ENCODE measurements at regions not wholly inside any gene's neighbourhood (a gene's known extent, or its start where the extent isn't known, plus 50 kb on each side); places are given as distances from the start of the nearest gene placed in this dataset.

- no peak for DNase-seq (ENCODE audit: low read depth in 4 of 4, low spot score in 2 of 4)
These were observed 290.2 kb upstream of the SP4 start for GRCh38 chr7:21137640-21138039.

DNA sequence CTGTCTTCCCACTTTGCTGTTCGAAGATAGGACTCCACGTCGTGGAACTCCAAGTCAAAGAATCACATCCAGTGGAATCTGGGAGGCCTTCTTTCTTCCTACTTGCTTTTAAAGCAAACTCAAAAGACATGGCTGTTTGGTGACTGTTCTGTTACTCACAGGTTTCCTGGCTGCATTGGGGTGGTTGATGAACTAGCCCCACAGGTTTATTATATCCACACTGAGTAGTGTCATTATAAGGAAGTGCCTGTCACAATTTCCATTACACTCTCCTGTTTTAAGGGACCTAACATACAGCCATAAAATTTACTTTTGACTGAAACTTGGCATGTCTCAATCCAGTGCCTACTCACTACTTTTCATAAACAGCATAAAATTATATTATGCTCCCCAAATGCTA is 287.3 kb upstream of the SP4 start:
- no peak for DNase-seq (ENCODE audit: low read depth in 4 of 4, low spot score in 2 of 4)

DNA sequence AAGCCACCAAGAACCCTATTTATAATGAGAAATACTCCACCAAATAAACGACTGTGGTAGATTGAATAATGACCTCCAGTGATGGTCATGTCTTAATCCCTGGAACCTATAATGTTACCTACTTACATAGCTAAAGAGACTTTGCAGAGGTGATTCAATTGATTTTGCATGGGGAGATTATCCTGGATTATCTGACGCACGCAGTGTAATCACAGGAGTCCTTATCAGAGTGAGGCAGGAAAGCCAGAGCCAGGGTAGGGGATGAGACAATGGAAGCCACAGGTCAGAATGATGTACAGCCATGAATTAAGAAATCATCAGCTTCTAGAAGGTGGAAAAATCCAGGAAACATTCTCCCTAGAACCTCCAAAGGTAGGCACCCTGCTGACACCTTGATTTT is 286.4 kb upstream of the SP4 start:
- DNase-seq (ENCODE audit: low read depth in 4 of 4, low spot score in 2 of 4), result no peak

- no peak for DNase-seq (ENCODE audit: low read depth in 4 of 4, low spot score in 2 of 4)
These were observed 285.8 kb upstream of the SP4 start for GRCh38 chr7:21142081-21142480.

- DNase-seq (ENCODE audit: low read depth in 4 of 4, low spot score in 2 of 4), result no peak
These were observed 281.1 kb upstream of the SP4 start for GRCh38 chr7:21146642-21147423.

DNA sequence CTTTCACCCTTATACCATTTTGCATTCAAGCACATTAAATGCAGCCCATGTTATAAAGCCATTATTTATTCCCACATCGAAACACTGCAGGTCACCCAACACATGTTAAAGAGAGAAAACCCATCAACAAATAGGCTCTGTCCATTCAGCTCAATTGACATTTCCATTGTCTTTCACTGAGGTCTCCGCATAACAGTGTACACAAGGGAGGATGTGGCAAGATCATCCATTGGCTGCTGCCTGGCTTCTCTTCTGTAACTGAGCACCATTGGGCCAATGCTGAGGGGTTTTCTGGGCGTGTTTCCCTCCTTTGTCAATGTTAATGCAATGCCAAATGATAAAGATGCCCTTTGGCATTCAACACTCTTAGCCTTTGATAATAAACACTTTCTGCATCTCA is 278.1 kb upstream of the SP4 start:
- no peak for DNase-seq (ENCODE audit: low read depth in 4 of 4, low spot score in 2 of 4)

DNA sequence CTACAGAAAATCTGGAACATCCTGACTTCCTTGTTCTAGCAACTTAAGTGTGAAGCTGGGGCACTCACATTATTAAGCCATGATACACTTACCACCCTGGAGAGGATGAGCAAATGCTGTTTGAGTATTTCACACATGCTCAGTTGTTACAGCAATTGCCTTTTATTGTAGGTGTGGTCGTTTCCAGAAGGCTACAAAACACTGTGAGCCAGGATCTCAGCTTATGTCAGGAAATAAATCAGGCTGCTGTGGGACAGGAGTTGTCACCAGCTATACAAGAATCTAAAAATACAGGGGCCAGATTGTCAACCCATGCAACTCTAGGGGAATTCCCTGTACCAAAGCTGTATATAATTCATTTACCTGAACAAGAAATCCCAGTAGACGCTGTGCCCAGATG is 273.3 kb upstream of the SP4 start:
- DNase-seq (ENCODE audit: low read depth in 4 of 4, low spot score in 2 of 4), result no peak

- no peak for DNase-seq (ENCODE audit: low read depth in 4 of 4, low spot score in 2 of 4)
These were observed 268.4 kb upstream of the SP4 start for GRCh38 chr7:21159506-21159905.

GRCh38 chr7:21160401-21160800 is 267.5 kb upstream of the SP4 start:
- DNase-seq (ENCODE audit: low read depth in 4 of 4, low spot score in 2 of 4), result no peak

DNA sequence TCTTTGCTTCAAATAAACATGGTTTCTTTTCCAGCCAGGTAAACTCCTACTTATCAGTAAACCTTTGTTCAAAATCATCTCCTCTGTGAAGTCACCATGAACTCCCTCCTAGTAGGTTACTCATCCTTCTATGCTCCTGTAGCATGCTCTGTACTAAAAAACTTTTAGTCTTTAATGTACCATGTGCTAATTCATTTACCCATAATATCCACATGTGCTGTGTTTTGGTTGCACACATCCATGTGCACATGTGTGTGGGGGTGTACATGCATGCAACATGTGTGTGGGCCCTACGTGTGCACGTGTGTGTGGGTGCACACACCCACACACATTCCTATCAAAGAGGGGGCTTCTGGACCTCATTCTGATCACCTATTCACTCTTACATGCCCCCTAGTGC is 259.9 kb upstream of the SP4 start:
- no peak for DNase-seq (ENCODE audit: low read depth in 4 of 4, low spot score in 2 of 4)

DNA sequence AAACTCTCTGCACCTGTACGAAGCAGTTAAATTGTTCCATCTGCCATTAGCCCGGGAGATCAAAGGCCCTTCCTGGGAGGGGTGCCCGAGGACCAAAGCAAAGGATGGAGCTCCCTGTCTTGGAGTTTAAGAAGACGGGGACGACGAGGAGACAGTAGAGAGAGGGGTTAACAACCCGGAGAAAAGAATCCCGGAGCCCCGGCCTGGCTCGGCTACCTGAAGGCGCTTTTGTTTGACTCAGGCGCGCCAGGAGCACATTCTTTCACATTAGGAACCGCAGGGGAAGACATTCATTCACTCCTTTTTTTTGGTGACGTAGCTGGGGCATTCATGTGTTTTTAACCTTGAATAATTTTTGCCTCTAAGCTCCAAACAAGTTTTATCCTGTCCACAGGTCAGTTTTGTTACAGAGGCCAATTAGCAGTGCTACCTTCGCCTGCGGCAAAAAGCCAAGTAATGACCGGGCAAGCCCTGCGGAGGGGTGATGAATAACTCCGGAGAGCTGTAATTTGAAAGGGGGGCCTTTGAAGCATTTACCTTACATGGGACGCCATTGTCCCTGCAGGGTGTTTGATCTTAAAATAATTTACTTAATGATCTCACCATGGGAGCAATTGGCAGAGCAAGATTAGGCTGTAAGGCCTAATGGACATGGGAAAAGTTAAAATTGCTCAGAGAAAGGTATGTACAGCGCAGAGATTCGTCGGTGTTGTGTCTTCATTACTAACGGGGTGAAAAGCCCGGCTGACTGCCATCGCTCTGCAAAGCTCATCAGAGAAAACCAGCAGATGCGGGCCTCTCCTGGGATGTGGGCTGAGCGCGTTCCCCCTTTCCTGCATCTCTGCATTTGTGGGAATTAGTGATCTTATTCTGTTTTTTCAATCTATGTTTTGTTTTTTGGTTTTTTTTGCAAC is 258.0 kb upstream of the SP4 start:
- no peak for DNase-seq (ENCODE audit: low read depth in 4 of 4, low spot score in 2 of 4)

- no peak for DNase-seq (ENCODE audit: low read depth in 4 of 4, low spot score in 2 of 4)
These were observed 255.1 kb upstream of the SP4 start for GRCh38 chr7:21172800-21173199.

DNA sequence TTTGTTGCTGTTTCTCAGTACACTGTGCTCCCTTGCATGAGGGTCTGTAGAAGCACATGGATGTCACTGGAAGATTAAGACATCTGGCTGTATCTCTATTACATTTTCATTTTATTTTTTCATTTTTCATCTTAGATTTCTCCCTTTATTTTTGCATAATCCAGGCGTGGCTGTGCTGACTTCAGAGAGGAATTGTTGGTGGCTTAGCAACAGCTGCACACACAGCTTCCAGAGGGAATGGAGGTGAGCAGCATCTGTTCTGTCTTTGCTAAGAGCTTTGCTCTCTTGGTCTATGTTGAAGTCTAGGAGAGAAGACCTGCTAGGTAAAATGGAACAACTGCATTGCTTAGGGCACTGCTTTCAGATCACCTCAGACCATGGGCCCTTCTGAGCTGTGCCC is 254.4 kb upstream of the SP4 start:
- DNase-seq (ENCODE audit: low read depth in 4 of 4, low spot score in 2 of 4), result no peak

GRCh38 chr7:21175714-21176113 is 252.2 kb upstream of the SP4 start:
- DNase-seq (ENCODE audit: low read depth in 4 of 4, low spot score in 2 of 4), result no peak

- DNase-seq (ENCODE audit: low read depth in 4 of 4, low spot score in 2 of 4), result no peak
These were observed 242.8 kb upstream of the SP4 start for GRCh38 chr7:21184942-21185652.

- DNase-seq (ENCODE audit: low read depth in 4 of 4, low spot score in 2 of 4), result no peak
These were observed 242.1 kb upstream of the SP4 start for GRCh38 chr7:21185653-21186265.

DNA sequence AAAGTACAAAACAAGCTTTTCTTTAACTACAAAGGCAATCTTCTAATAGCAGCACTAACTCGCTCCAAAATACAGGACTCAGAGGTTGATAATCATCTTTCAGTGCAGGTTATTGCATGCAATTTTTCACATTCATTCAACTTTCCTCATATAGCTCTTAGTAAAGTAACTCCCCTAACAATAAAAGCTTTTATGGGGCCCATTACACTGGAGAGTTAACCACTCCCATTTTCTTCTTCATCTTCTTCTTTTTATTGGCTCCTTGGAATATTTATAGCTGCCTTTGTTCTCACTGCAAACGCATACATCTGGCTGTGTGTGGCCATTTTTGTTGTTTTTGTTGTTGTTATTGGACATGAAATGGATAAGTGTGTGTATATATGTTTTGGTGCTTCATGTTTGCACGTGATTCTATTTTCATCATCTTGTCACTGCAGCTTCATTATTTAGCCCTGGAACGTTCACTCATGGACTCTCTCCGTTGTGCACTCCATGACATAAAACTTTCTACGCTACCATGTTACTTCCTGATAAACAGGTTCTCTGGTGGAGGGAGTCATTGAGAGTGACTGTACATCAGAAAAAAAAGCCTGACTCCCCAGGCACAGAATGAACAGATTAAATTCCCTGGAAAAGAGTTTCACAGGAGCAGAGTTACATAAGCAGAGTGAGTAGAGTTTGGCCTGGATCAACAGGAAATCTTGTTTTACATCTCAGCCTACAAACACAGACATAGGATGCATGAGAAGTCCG is 236.4 kb upstream of the SP4 start:
- DNase-seq (ENCODE audit: low read depth in 4 of 4, low spot score in 2 of 4), result no peak

DNA sequence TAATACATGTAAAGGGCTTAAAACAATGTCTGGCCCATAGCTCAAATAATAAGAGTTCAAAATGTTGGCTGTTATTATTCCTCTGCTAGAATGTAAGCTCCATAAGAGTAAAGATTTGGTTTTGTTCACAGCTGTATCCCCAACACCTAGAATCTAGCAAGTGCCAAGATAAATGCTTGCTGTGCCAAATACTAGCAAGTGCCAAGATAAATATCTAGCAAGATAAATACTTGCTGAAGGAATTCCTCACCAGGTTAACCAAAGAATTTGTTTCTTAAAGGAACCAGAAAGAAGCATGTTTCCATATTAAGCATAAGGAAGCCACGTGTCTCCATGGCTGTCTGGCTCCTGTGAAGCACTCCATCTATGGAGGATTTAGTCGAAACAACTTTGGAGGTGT is 235.2 kb upstream of the SP4 start:
- DNase-seq (ENCODE audit: low read depth in 4 of 4, low spot score in 2 of 4), result no peak

- no peak for DNase-seq (ENCODE audit: low read depth in 4 of 4, low spot score in 2 of 4)
These were observed 234.0 kb upstream of the SP4 start for GRCh38 chr7:21193895-21194294.

GRCh38 chr7:21194936-21195335 is 232.9 kb upstream of the SP4 start:
- no peak for DNase-seq (ENCODE audit: low read depth in 4 of 4, low spot score in 2 of 4)
